GM19463 (cell line): ENCODE measurements at regions not wholly inside any gene's neighbourhood (a gene's known extent, or its start where the extent isn't known, plus 50 kb on each side); places are given as distances from the start of the nearest gene placed in this dataset.

Experiments
- ATAC-seq: cut with Tn5 transposase; IDR thresholded peaks from one replicate; pipeline ENCODE4 v1.9.1; 2021; ENCODE audit warnings: mild to moderate bottlenecking, moderate library complexity; ENCODE audit not compliant: unreplicated experiment

DNA sequence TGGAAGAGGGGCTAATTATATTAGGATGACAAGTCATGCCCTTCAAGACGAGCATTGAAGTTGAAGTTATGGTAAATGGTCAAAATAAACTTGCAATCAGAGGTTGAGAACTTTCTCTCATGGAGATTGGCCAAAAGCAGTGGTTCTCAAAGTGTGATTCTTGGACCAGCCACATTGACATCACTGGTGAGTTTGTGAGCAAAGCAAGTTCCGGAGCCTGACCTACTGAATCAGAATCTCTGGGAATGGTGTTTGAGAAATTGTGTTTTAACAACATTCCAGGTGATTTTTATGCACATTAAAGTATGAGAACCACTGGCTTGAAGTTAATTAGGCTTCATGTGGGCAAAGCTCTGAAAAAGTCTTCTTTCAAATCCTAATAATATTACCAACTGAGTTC is 403.5 kb downstream of the ZSWIM6 start:
- no peak for ATAC-seq

DNA sequence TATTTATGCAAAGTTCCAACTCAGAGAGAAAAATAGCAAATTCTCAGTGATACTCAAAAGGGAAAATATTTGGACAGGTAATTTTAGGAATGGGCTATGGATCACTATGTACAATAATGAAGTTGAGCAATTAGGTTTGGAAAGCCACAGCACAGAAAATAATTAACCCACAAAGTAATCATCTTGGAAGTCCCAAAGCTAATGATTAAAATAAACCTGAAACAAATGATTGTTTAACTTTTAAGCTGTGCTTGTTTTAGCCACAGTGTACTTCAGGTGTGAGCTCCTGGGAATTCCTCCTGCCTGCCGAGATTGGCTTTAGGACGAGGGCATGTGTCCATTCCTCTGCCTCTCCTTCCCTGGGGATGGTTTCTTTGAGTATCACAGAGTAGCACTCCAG is 403.9 kb downstream of the ZSWIM6 start:
- ATAC-seq = no peak

DNA sequence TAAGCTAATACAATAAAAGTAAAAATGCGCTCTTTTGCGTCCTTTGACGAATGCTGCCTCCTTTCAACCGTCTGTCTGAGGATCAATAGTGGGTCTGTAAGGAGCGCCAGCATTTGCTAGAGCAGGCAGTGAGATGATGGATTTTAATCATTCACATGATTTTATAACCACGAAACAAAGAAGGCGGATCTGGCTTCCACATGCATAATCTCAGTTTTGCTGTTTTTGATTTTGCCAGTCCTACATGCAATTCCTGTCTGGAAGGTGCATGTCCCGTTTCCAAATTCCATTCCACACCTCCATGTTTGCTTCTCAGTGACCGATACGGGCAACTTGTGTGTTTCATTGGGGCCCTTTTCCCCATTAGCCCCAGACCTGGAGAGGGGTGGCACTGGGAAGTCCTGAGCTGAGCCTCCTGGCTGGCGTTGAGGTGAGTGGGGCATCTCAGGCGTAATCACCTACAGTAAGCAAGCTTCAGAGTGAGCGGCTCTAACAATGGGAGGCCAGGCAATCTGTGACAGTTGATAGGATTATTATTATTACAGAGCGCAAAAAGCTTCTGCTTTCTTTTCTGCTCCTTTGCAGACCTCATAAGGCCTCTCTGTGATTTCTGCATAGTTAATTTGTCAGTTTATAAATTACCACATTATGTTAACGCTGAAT is 405.4 kb downstream of the ZSWIM6 start:
- ATAC-seq = no peak

GRCh38 chr5:61737964-61738340 is 405.9 kb downstream of the ZSWIM6 start:
- no peak for ATAC-seq

GRCh38 chr5:61738446-61738845 is 406.4 kb downstream of the ZSWIM6 start:
- ATAC-seq = no peak

DNA sequence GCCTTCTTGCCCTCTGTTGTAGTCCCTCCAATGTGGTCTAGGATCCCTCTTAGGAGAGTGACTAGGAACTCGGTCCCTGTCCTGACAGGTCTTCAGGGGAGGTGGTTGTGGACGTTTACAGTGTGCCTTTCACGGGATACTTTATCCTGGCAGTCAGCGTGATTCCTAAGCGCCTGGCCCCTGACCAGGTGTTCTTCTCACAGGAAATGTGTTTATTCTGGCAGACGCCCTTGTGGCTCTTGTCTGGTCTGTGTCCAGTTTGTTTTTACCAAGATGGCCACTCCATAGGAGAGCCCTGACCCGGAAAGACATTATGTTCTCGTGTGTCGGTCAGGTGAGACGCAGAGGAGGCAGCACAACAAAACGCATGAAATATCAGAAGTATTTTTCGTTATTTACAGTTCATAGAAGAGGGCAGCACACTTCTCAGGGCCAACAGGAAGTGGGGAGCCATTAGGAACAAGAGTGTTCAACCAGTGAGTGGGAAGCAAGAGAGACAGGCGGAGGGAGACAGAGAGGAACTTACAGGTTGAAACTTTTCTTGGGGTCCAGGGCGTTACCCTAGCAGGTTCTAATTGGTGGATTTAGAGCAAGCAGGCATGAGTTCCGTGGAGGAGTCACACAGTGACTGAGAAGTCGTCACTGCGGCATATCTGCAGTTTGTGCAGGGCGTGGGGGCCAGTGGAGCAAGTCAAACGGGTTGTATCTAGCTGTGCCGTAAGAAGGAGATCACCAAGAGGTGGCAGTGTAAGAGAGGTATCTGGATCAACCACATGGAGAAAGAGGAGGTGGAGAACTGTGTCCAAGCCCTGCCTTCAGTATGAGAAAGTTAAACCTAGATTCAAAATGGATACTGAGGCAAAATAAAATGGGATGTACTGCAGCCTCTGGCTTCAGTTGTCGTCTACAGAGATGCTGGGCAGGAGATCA is 412.9 kb downstream of the ZSWIM6 start:
- ATAC-seq = no peak

DNA sequence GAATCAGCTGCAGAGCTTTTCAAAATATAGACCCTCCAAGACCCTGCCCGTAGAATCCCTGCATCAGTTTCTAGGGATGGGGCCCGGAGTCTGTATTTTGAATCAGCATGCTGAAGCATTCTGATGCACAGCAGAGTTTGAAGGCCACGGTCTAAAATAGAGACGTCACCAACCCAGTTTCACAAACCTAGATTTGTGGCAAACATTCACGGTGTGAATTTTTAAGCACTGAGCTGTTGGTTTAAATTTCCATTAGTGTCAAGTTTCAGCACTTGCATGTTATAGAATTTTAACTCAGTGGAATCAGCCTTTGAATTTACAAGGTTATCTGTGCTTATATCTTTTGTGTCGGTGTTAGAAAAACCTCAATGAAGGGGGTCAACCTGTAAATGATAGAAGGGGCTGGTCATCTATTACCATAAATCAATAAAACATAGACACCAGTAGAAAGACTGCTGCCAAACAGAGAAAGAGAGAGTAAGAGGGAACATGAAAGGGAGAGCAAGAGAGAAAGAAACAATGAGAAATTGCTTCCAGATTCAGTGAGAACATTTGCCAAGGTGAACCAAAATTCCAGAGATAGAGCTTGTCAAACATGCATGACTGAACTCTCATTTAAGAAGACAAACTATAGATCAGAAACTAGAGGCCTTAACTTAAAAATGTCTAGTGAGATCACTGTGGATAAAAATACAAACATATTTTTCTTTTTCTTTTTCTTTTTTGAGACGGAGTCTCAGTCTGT is 414.9 kb downstream of the ZSWIM6 start:
- ATAC-seq = no peak

GRCh38 chr5:61748121-61748520 is 416.1 kb downstream of the ZSWIM6 start:
- ATAC-seq = no peak

GRCh38 chr5:61748651-61749050 is 416.6 kb downstream of the ZSWIM6 start:
- no peak for ATAC-seq

GRCh38 chr5:61752588-61752987 is 420.5 kb downstream of the ZSWIM6 start:
- ATAC-seq = no peak

GRCh38 chr5:61754792-61755191 is 422.7 kb downstream of the ZSWIM6 start:
- ATAC-seq = no peak

GRCh38 chr5:61755726-61756222 is 423.7 kb downstream of the ZSWIM6 start:
- no peak for ATAC-seq

DNA sequence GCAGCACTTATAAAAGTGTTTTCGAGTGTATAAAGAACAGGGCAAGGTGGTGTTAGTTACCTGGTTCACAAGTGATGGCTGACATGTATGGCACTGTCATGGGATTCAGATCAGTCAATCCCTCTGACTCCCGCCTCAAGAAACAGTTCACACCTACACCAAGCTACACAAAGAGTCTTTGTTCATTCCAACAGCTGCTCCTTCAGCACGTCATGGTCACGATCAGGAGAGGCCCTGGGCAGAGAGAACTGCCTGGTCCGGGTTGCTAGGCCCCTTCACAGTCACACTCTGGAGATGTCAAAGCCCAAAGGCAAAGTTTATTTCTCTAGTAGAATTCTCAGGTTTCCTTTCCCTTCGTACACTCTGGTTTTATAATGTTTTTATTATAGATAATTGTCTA is 426.7 kb downstream of the ZSWIM6 start:
- no peak for ATAC-seq

- no peak for ATAC-seq
Observed at GRCh38 chr5:61765471-61765870, 433.4 kb downstream of the ZSWIM6 start.

DNA sequence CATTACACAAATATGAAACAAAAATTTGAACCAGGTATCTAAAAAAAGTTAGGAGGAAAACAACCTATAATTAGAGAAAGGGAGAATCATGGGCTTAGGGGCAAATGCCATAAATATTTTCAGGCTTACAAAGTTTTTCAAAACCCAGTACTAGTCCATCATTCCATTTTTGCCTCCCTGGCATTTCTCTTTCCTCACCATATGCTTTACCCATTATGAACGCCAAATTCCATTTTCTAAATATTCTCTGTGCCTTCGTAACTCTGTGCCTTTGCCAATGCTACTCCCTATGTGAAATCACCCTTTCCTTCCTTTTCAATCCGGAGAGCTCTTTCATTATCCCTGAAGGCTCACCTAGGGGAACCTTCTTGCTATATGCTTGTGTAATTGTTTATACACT is 434.1 kb downstream of the ZSWIM6 start:
- no peak for ATAC-seq

- no peak for ATAC-seq
Observed at GRCh38 chr5:61767231-61768080, 435.4 kb downstream of the ZSWIM6 start.

DNA sequence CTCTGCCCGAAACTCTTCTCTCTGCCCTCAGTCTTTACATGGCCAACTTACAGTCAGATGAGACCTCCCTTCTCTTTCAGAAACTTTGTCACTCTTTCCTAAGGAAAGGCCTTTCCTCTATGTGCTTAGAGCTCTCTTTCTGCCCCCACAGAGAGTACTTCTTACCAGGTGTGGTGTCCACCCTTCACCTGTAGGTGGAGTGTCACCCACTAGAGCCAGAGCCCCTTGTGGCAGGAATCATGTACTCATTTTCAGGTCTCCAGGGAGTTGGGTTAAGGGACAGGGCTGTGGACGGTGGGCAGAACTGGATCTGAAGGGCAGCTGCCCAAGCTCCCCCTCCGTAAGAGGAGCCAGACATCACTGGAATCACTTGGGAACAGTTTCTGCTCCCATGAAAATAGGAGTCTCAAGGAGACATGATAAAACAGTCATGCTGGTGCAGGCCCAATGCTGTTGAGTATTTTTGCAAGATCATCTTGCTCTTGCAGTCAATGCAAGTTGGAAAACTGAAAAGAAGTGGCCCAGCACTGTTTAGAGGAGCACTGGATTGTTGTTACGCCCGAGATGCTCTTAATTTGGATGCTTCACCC is 436.7 kb downstream of the ZSWIM6 start:
- peak; percentile 97 for ATAC-seq

GRCh38 chr5:61771062-61771461 is 439.0 kb downstream of the ZSWIM6 start:
- ATAC-seq = no peak

GRCh38 chr5:61771808-61772207 is 439.8 kb downstream of the ZSWIM6 start:
- ATAC-seq = no peak

DNA sequence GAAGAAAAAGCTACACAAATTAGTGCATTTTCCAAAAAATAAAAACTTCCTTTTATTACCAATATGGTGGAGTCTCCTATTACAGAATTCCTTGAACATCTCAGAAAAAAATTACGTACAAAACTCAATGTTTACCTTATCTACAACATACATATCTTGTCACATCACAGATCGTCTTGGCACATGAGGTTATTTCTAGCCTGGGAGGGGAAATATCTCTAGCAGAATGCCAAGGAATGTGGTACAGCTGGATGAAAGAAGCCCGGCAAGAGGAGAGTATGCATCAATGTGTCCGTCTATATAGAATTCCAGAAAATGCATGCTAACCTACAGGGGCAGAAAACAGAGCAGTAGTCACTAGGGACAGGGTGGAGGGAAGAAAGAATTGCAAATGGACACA is 443.8 kb downstream of the ZSWIM6 start:
- ATAC-seq = no peak
